HepG2 (cell line): ENCODE measurements at regions not wholly inside any gene's neighbourhood (a gene's known extent, or its start where the extent isn't known, plus 50 kb on each side); places are given as distances from the start of the nearest gene placed in this dataset.

Source experiments
- ATAC-seq: fragments of 200-7000 bp; cut with Tn5 transposase; 3 replicates; pipeline ENCODE4 v1.9.1; 2020; ENCODE audit warnings: mild to moderate bottlenecking, moderate library complexity
- BruUV-seq: library from RNA; stranded (reverse); fragments of 400-500 nt; replicated peaks from 2 replicates; lab custom pipeline; 2021; lab: Mats Ljungman, UMichigan
- CTCF ChIA-PET: fragments of 300-600 bp; formaldehyde crosslinking; extraction: SDS; loops from one replicate; lab custom pipeline; 2021; ENCODE audit warnings: low total read pairs, inconsistent platforms, low intra/inter-chr PET ratio; lab: Yijun Ruan, JAX
- POLR2A ChIA-PET: fragments of 350-600 bp; sonication (Branson Sonifier 250); formaldehyde crosslinking; loops from one replicate; lab custom pipeline; 2020; ENCODE audit warnings: antibody characterized with exemption, inconsistent platforms; lab: Yijun Ruan, JAX
- DNase-seq: peaks from one replicate; pipeline ENCODE4 v3.0.0-alpha.2; 2015; ENCODE audit warnings: low spot score
- FAIRE-seq: peaks from 3 replicates; lab custom pipeline; 2011; peaks lifted over from hg19 to GRCh38; lab: Jason Lieb, UNC
- H2AFZ ChIP-seq: one replicate; pipeline ENCODE4 v1.6.1; 2011; ENCODE audit warnings: low read length, inconsistent platforms
- H3K27ac ChIP-seq: fragments of 300-600 bp; 3 replicates; pipeline ENCODE4 v1.8.0; 2011; ENCODE audit warnings: mixed run types, mild to moderate bottlenecking, mixed read lengths, low read length, inconsistent platforms; ENCODE audit not compliant: insufficient read depth; ENCODE audit errors: extremely low read length
- H3K27me3 ChIP-seq, 2 experiments: fragments of 200-600 bp in 1 of 2; 2 replicates in 1 of 2; 3 replicates in 1 of 2; pipeline versions ENCODE4 v1.6.0 to v1.8.0; 2011; ENCODE audit warnings: low read length in 2 of 2, mild to moderate bottlenecking in 2 of 2, moderate library complexity in 2 of 2, inconsistent platforms in 1 of 2; ENCODE audit not compliant: insufficient read depth in 2 of 2, control insufficient read depth in 1 of 2
- H3K36me3 ChIP-seq, 2 experiments: fragments of 200-600 bp in 1 of 2; replicated peaks in 1 of 2; 2 replicates in 1 of 2; 3 replicates in 1 of 2; pipeline versions ENCODE4 v1.5.1 to v1.8.0; 2011; ENCODE audit warnings: low read length in 2 of 2, inconsistent platforms in 1 of 2; ENCODE audit not compliant: insufficient read depth in 2 of 2, control insufficient read depth in 1 of 2
- H3K4me1 ChIP-seq: 2 replicates; pipeline ENCODE4 v1.5.1; 2012; ENCODE audit warnings: low read length, inconsistent platforms; ENCODE audit not compliant: insufficient read depth
- H3K4me2 ChIP-seq: 2 replicates; pipeline ENCODE4 v1.6.0; 2011; ENCODE audit warnings: low read depth, low read length, inconsistent platforms
- H3K4me3 ChIP-seq, 3 experiments: fragments of 200-600 bp in 1 of 3; sonication (generic), shearing (Covaris generic) in 1 of 3; replicated peaks in 1 of 3; 2 replicates each; pipeline ENCODE4 v1.5.1; 2011 to 2016; ENCODE audit warnings: low read length in 3 of 3, inconsistent platforms in 2 of 3, low read depth in 2 of 3, mild to moderate bottlenecking in 2 of 3, control low read depth in 1 of 3, mixed read lengths in 1 of 3; ENCODE audit not compliant: insufficient read depth in 1 of 3
- H3K79me2 ChIP-seq: one replicate; pipeline ENCODE4 v1.6.1; 2011; ENCODE audit warnings: low read length, inconsistent platforms; ENCODE audit not compliant: insufficient read depth
- H3K9ac ChIP-seq: 2 replicates; pipeline ENCODE4 v1.6.0; 2011; ENCODE audit warnings: mild to moderate bottlenecking, low read depth, low read length, inconsistent platforms; ENCODE audit not compliant: insufficient read depth
- H3K9me3 ChIP-seq: 2 replicates; pipeline ENCODE4 v1.5.1; 2012; ENCODE audit warnings: mild to moderate bottlenecking, low read length
- H4K20me1 ChIP-seq: 2 replicates; pipeline ENCODE4 v1.6.0; 2011; ENCODE audit warnings: inconsistent platforms, mild to moderate bottlenecking, low read length, moderate library complexity; ENCODE audit not compliant: insufficient read depth
- ATAD3A ChIP-seq: sonication (generic); formaldehyde crosslinking; IDR thresholded peaks from 2 replicates; pipeline ENCODE4 v1.4.0; 2020; ENCODE audit warnings: missing genetic modification reagents
- ESRRA ChIP-seq: sonication (generic); formaldehyde crosslinking; IDR thresholded peaks from 2 replicates; pipeline ENCODE4 v1.5.1; 2020; ENCODE audit warnings: mild to moderate bottlenecking, low read depth, missing genetic modification reagents
- MAFK ChIP-seq, 2 experiments: IDR thresholded peaks in 1 of 2; conservative IDR thresholded peaks in 1 of 2; 2 replicates each; pipeline ENCODE4 v1.6.1; 2011; ENCODE audit warnings: improper control_type of control experiment in 2 of 2, low read length in 2 of 2
- NAIF1 ChIP-seq: sonication (generic); formaldehyde crosslinking; IDR thresholded peaks from 2 replicates; pipeline ENCODE4 v1.5.0; 2020; ENCODE audit warnings: mild to moderate bottlenecking, missing genetic modification reagents, borderline replicate concordance
- NFE2L2 ChIP-seq: fragments of 150-350 bp; IDR thresholded peaks from 2 replicates; pipeline ENCODE4 v1.6.1; 2014; ENCODE audit warnings: low read length
- SALL1 ChIP-seq: sonication (generic); formaldehyde crosslinking; IDR thresholded peaks from 2 replicates; pipeline ENCODE4 v1.8.0; 2022; ENCODE audit warnings: mild to moderate bottlenecking, missing genetic modification reagents
- ZFY ChIP-seq: sonication (generic); formaldehyde crosslinking; IDR thresholded peaks from 2 replicates; pipeline ENCODE4 v1.4.0; 2020; ENCODE audit warnings: missing genetic modification reagents
- ZNF382 ChIP-seq: sonication (generic); formaldehyde crosslinking; IDR thresholded peaks from 2 replicates; pipeline ENCODE4 v1.5.0; 2020; ENCODE audit warnings: missing genetic modification reagents, mild to moderate bottlenecking, borderline replicate concordance
- ZNF598 ChIP-seq: sonication (generic); formaldehyde crosslinking; IDR thresholded peaks from 2 replicates; pipeline ENCODE4 v1.5.1; 2020; ENCODE audit warnings: mild to moderate bottlenecking, missing genetic modification reagents, borderline replicate concordance
- WGBS: methylation state at CpG from one replicate; pipeline ENCODE4 v1.1.6; 2017; ENCODE audit warnings: low lambda C conversion rate; 5-methylcytosine and 5-hydroxymethylcytosine counted together
- in situ Hi-C: cut with HindIII; loops from 2 replicates; pipeline ENCODE4 v1.10.0; 2017; ENCODE audit warnings: low pct_unique_long_range_greater_than_20kb; ENCODE audit not compliant: extremely low pct_ligation_motif_present
- intact Hi-C: fragments of 100-400 bp; cut with micrococcal nuclease; formaldehyde crosslinking; loops from one replicate; pipeline ENCODE4 v1.10.0; 2022; ENCODE audit not compliant: unreplicated experiment
- TF ChIP-seq, protein P1 (sequence below): sonication (generic); formaldehyde crosslinking; IDR thresholded peaks from 2 replicates; pipeline ENCODE4 v1.5.1; 2020; ENCODE audit warnings: mild to moderate bottlenecking, missing genetic modification reagents, borderline replicate concordance
- TF ChIP-seq, protein P2 (sequence below): sonication (generic); formaldehyde crosslinking; IDR thresholded peaks from 2 replicates; pipeline ENCODE4 v1.9.0; 2021; ENCODE audit warnings: missing genetic modification reagents, borderline replicate concordance

DNA sequence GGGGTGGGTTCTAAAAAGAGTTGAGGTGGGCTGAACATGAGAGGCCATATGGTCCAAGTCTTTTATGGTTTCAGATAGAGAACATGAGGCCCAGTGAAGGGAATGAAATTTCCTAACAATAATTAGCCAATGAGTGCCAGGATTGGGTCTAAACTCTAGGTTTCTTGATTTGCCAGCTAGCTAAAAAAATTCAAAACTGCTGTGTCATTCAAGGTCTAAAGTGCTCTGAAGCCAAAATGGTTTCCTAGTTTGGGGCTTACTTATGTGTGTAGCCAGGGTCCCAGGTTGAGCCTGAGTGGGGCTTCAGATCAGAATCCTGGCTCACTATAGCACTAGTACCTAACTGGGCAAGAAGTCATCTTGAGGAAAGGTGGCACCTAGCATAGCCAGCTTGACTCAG, 55.3 kb upstream of the SYN2 start:
- Histone ChIP-seq H2AFZ (no peak overlapping the region), H3K4me2 (no peak overlapping the region), H3K36me3 (no peaks in the 10 kb centered on the region), H3K4me1 (no peaks in the 10 kb centered on the region), H3K27ac (no peak overlapping the region), H3K27me3 (peaks cover 0 to 7% of the 10 kb centered on the region in 2 experiments; a peak in 2 of 5 replicates), H3K4me3 (no peak overlapping the region), H3K9me3 (no peaks in the 10 kb centered on the region), H4K20me1 (no peaks in the 10 kb centered on the region), H3K9ac (no peak overlapping the region), H3K79me2 (no peaks in the 10 kb centered on the region)
- intact Hi-C loops, result no loop called here
- POLR2A ChIA-PET, result no interaction called here
- CTCF ChIA-PET, result no interaction called here
- ATAC-seq (no peak), DNase-seq (no peak), FAIRE-seq (no peak)
- in situ Hi-C loops, result no loop called here
- TF ChIP-seq NFE2L2, result peak; percentile 67
- TF ChIP-seq MAFK (conservative IDR thresholded peaks at IDR 0.05 in 1 of 2, IDR thresholded peaks at IDR 0.05 in 1 of 2; ENCODE audit: low read length in 2 of 2), result 0 out of 4 replicates have a peak, but pooled peaks of 1 of the 2 experiments have one; percentile 6
- TF ChIP-seq ZFY (CRISPR knock-in tag), result no peak
- TF ChIP-seq SALL1 (CRISPR knock-in tag), result no peak
- BruUV-seq, result no TSS peak

DNA sequence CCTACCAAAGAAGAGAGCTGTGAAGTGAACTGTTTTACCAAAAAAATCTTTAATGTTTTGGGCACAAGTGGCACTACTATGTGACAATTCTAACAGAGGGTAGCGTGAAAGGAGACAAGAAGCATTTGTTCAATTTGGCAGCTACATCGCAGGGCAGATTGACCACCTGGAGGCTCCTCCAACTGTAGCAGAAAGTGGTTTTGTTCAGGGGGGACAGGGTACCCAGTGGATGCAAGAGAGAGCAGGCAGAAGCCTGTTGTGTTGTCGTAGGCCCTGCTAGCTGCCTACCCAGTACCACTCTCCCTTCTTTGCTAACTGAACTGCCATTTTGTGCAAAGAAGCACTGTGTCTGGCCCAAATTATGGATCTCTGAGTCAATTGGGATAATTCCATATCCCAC, 54.8 kb upstream of the SYN2 start:
- no peak overlapping the region for H2AFZ ChIP-seq
- no peaks in the 10 kb centered on the region for H4K20me1 ChIP-seq
- H3K27me3 ChIP-seq, result peaks cover 0 to 7% of the 10 kb centered on the region in 2 experiments; a peak in 2 of 5 replicates
- H3K9me3 ChIP-seq, result no peaks in the 10 kb centered on the region
- BruUV-seq, result no TSS peak
- CTCF ChIA-PET, result no interaction called here
- H3K4me3 ChIP-seq, result no peak overlapping the region
- no peaks in the 10 kb centered on the region for H3K4me1 ChIP-seq
- DNase-seq, result no peak
- FAIRE-seq, result no peak
- in situ Hi-C loops (no loop called here), intact Hi-C loops (no loop called here)
- POLR2A ChIA-PET, result no interaction called here
- no peak overlapping the region for H3K27ac ChIP-seq
- H3K79me2 ChIP-seq, result no peaks in the 10 kb centered on the region
- no peak overlapping the region for H3K4me2 ChIP-seq
- WGBS, result 41% methylated on average over 3 of the region's 3 CpGs
- TF ChIP-seq, protein P1, sequence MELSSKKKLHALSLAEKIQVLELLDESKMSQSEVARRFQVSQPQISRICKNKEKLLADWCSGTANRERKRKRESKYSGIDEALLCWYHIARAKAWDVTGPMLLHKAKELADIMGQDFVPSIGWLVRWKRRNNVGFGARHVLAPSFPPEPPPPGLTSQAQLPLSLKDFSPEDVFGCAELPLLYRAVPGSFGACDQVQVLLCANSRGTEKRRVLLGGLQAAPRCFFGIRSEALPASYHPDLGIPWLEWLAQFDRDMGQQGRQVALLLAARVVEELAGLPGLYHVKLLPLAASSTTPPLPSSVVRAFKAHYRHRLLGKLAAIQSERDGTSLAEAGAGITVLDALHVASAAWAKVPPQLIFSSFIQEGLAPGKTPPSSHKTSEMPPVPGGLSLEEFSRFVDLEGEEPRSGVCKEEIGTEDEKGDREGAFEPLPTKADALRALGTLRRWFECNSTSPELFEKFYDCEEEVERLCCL (CRISPR knock-in tag), result no peak
- TF ChIP-seq NAIF1, result no peak
- no peak for TF ChIP-seq ESRRA
- TF ChIP-seq ATAD3A (CRISPR knock-in tag), result no peak
- TF ChIP-seq ZNF382 (CRISPR knock-in tag), result no peak
- no peak for TF ChIP-seq ZNF598 (CRISPR knock-in tag)
- TF ChIP-seq, protein P2, sequence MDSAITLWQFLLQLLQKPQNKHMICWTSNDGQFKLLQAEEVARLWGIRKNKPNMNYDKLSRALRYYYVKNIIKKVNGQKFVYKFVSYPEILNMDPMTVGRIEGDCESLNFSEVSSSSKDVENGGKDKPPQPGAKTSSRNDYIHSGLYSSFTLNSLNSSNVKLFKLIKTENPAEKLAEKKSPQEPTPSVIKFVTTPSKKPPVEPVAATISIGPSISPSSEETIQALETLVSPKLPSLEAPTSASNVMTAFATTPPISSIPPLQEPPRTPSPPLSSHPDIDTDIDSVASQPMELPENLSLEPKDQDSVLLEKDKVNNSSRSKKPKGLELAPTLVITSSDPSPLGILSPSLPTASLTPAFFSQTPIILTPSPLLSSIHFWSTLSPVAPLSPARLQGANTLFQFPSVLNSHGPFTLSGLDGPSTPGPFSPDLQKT (CRISPR knock-in tag), result no peak
- no peak overlapping the region for H3K9ac ChIP-seq
- no peak for ATAC-seq
- H3K36me3 ChIP-seq, result no peaks in the 10 kb centered on the region
